ENCODE measurements at regions not wholly inside any gene's neighbourhood (a gene's known extent, or its start where the extent isn't known, plus 50 kb on each side); places are given as distances from the start of the nearest gene placed in this dataset.
A peak's percentile ranks its signal among the peaks of the same experiment; 100 is the strongest.
"Not testable (repeated sequence)": the region's sequence is repeated elsewhere in the genome, so short reads cannot be mapped to it uniquely, and the experiment has no call there.

DNA sequence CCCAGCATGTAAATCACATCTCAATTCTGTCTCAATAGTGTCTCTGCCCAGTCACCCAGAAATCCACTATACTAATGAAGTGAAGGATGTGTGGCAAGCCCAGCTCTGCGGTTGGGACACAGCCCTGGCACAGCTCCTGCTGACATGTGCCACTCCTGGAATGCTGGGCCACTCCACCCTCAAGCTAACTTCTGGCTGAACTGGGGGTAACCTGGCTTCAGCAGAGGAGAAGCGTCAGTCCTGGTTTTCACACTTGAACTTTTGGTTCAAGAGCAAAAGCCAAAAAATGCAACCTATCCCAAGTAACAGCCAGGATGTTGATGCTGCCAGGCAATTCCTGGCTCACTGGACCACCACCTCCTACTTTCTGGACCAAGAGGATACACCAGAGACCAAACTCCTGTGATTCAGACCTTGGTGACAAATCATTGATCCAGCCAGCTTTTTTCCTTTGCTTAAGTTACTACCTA, 86.4 kb downstream of the ARRDC3 start:
- DNase-seq (ENCODE audit: low read depth) = peak; percentile 97
- no peak overlapping the region for H3K4me3 ChIP-seq (ENCODE audit: low read depth, low read length)
- TF ChIP-seq, protein P1, sequence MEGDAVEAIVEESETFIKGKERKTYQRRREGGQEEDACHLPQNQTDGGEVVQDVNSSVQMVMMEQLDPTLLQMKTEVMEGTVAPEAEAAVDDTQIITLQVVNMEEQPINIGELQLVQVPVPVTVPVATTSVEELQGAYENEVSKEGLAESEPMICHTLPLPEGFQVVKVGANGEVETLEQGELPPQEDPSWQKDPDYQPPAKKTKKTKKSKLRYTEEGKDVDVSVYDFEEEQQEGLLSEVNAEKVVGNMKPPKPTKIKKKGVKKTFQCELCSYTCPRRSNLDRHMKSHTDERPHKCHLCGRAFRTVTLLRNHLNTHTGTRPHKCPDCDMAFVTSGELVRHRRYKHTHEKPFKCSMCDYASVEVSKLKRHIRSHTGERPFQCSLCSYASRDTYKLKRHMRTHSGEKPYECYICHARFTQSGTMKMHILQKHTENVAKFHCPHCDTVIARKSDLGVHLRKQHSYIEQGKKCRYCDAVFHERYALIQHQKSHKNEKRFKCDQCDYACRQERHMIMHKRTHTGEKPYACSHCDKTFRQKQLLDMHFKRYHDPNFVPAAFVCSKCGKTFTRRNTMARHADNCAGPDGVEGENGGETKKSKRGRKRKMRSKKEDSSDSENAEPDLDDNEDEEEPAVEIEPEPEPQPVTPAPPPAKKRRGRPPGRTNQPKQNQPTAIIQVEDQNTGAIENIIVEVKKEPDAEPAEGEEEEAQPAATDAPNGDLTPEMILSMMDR (IDR thresholded peaks at IDR 0.05; ENCODE audit: insufficient read depth, low read length) = no peak

DNA sequence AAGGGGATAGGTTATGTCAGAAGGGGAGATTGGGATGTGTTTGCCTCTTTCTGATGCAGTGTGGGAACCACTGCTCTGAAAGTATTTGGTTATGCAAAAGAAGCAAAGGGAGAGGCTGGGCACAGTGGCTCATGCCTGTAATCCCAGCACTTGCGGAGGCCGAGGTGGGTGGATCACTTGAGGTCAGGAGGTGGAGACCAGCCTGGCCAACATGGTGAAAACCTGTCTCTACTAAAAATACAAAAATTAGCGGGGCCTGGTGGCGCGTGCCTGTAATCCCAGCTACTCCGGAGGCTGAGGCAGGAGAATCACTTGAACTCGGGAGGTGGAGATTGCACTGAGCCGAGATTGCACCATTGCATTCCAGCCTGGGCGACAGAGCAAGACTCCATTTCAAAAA, 87.0 kb downstream of the ARRDC3 start:
- not testable (repeated sequence) for H3K4me3 ChIP-seq (ENCODE audit: low read depth, low read length)

DNA sequence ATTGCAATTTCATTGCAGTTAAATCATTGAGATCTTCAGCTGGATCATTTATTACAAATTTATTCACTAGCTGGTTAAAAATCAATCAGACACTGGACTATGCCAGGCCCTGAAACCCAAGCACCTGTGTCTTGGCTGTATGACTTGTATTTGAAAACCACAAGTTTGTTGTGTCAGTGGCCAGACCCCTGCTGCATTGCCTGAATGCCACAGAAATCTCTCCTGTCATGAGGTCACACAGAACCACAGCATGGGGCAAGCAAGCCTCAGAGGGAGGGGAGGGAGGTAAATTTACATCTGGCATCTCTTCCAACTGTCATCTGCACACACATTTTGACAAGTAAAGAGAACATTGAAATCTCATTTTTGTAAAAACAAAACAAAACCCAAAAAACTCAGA, 90.0 kb downstream of the ARRDC3 start:
- H3K4me3 ChIP-seq (ENCODE audit: low read depth, low read length) = no peak overlapping the region
- DNase-seq (ENCODE audit: low read depth) = peak; percentile 27
- TF ChIP-seq, protein P1 (IDR thresholded peaks at IDR 0.05; ENCODE audit: insufficient read depth, low read length) = no peak

More for the DNA sequence above, 87.0 kb downstream of the ARRDC3 start:
- peak; percentile 52 for DNase-seq (ENCODE audit: low read depth)

DNA sequence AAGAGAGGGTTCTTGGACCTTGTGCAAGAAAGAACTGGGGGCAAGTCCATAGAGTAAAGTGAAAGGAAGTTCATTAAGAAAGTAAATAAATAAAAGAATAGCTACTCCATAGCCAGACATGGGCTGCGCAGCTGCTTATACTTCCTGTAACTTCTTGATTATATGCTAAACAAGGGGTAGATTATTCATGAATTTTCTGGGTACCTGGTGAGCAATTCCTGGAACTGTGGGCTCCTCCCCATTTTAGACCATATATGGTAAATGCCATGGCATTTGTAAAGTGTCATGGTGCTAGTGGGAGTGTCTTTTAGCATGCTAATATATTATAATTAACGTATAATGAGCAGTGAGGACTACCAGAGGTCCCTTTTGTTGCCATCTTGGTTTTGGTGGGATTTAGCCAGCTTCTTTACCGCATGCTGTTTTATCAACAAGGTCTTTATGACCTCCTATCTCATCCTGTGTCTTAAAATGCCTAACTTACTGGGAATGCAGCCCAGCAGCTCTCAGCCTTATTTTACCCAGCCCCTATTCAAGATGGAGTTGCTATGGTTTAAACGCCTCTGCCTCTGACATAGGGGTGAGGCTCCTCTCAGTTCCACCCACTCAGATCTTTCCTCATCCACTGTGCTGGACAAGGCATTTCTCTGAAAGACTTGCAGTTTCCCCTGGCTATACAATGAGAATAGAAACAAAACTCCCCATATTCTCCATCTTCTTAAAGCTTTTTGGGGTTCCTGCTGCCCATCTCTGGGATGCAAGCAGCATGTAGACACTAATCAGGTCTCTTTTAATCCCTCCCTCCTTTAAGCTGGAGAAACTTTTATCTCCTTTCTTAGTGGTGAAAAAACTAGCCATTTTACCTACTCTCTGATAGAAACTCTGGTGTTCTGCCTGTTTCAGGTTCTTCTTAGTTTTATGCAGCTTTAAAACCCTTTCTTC, 91.2 kb downstream of the ARRDC3 start:
- DNase-seq (ENCODE audit: low read depth) = no peak
- H3K4me3 ChIP-seq (ENCODE audit: low read depth, low read length) = no peak overlapping the region
- TF ChIP-seq, protein P1 (IDR thresholded peaks at IDR 0.05; ENCODE audit: insufficient read depth, low read length) = no peak

DNA sequence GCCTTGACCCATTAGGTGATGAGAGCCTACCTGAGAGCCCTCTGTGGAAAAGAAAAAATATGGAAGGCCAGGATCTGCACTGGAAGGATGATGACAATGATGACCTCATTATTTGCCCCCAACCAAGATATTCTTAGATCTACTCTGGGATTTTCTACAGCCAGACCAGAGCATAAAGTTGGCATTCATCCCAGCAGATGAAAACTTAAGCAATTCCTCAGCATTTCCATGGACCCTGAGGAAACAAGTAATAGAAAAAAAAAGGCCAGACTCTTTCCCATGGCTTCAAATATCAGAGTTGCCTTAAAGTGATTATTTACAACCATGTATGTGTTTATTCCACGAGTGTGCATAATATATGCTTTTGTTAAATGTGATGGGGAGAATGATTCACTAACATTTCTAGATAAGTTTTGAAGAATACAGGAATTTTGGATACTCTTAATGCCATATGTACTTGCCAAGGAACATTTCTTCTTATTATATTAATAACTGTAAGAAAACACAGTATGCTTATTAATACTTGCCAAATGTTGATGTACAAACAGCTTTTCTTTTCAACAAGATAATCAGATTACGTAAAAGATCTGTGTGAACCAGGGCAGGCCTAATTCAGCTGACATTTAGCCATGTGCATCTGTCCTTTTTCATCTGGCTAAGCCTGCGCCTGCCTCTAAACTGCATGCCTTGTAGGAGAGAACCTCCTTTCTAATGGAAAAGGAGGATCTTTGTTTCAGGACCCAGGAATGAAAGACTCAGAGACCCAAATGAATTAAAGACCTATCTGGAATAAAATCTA, 94.8 kb downstream of the ARRDC3 start:
- TF ChIP-seq, protein P1 (IDR thresholded peaks at IDR 0.05; ENCODE audit: insufficient read depth, low read length) = no peak
- no peak overlapping the region for H3K4me3 ChIP-seq (ENCODE audit: low read depth, low read length)
- peak; percentile 94 for DNase-seq (ENCODE audit: low read depth)

DNA sequence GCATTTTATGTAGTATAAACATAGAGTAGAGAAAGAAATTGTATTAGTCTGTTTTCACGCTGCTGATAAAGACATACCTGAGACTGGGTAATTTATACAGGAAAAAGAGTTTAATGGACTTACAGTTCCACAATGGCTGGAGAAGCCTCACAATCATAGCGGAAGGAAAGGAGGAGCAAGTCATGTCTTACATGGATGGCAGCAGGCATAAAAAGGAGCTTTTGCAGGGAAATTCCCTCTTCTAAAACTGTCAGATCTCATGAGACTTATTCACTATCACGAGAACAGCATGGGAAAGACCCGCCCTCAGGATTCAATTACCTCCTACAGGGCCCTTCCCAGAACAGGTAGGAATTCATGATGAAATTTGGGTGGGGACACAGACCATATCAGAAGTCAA, 98.1 kb downstream of the ARRDC3 start:
- not testable (repeated sequence) for DNase-seq (ENCODE audit: low read depth); H3K4me3 ChIP-seq (ENCODE audit: low read depth, low read length)

DNA sequence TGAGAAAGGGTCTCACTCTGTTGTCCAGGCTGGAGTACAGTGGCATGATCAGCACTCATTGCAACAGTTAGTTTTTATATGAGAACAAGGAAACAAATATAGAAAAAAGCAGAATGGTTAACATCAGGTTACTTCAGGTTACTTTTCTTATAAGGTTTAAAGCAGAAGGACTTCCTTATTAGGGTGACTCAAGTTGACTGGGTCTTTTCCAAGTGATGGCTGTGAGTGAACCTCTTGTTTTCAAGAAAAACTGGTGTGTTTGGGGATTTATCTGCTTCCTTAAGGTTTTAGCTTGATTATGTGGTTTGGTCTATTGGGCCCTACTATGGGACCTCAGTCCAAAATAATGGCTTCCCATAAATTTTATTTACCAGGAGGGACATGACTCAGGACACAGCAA, 99.2 kb downstream of the ARRDC3 start:
- peak; percentile 76 for DNase-seq (ENCODE audit: low read depth)
- TF ChIP-seq, protein P1 (IDR thresholded peaks at IDR 0.05; ENCODE audit: insufficient read depth, low read length) = no peak
- H3K4me3 ChIP-seq (ENCODE audit: low read depth, low read length) = no peak overlapping the region

Measured in fibroblast of the aortic adventitia (primary cell).